ENCODE measurements at regions not wholly inside any gene's neighbourhood (a gene's known extent, or its start where the extent isn't known, plus 50 kb on each side); places are given as distances from the start of the nearest gene placed in this dataset.

DNA sequence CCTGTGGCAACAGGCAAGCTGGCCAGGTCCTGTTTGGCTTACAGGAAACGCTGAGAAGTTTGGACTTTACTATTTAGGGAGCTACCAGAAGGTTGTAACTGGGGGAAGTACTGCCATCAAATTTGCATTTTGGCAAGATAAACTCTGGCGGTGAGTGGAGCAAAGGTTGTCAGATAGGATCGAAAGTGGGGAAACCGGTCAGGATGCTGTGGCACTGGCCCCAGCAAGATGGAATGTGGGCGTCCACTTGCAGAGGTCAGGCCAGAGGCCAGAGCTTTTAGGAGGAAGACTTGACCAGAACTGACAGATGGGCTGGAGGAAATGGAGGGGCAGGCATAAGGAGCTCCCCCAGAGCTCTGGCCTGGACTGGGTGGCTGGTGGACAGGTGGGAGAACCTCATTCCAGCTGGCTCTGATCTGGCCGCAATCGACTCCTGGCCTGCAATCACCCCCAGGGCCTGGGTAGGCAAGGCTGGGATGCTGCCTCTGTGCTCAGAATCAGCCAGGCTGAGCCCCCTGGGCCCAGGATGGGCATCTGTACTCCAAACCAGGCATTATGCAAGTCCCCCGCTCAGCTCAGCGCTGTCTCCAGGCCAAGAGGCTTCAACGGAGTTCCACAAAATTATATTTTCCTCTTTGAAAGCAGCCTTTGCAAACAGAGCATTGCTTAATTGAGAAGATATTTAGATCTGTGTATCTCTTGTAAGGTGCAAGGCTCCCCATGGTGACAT is 178.3 kb upstream of the NECTIN1 start:
- BruUV-seq (replicated peaks): no TSS peak
- Histone ChIP-seq H2AFZ (ENCODE audit: control insufficient read depth, low read depth, low read length) (no peak overlapping the region), H3K4me2 (ENCODE audit: control insufficient read depth, insufficient read depth) (no peak overlapping the region), H3K27me3 (replicated peaks in 1 of 2; ENCODE audit: control insufficient read depth in 2 of 2, insufficient read depth in 2 of 2, low read length in 1 of 2) (no peaks in the 10 kb centered on the region; a peak in 2 of 4 replicates), H3K27ac (ENCODE audit: control insufficient read depth, insufficient read depth) (no peak overlapping the region), H3K79me2 (ENCODE audit: control insufficient read depth, insufficient read depth, low read length) (no peaks in the 10 kb centered on the region), H4K20me1 (ENCODE audit: control insufficient read depth, insufficient read depth) (no peaks in the 10 kb centered on the region; the same call in 1 of the 2 replicates), H3K4me3 (no peak overlapping the region), H3K9ac (ENCODE audit: control insufficient read depth, insufficient read depth, low read length) (no peak overlapping the region), H3K9me3 (replicated peaks; ENCODE audit: control insufficient read depth, insufficient read depth, low read length) (no peaks in the 10 kb centered on the region), H3K4me1 (ENCODE audit: control insufficient read depth, insufficient read depth, low read length) (no peaks in the 10 kb centered on the region), H3K36me3 (ENCODE audit: control insufficient read depth in 2 of 2, insufficient read depth in 2 of 2, low read length in 1 of 2) (no peaks in the 10 kb centered on the region)
- ChIA-PET RAD21 (ENCODE audit: unreplicated experiment) (no interaction called here), SMC1A (ENCODE audit: uncharacterized antibody, unreplicated experiment) (interaction anchor here (0.5 to 1.2 kb wide), 2 partner anchors 13 to 33 kb away, joined by 4 read pairs; no protein-coding TSS in a partner anchor), CTCF (interaction anchor here (0.6 to 1.4 kb wide), 3 partner anchors 10 to 216 kb away, joined by 3 to 6 read pairs (median 3); no protein-coding TSS in a partner anchor), POLR2A (no interaction called here)
- TF ChIP-seq EGR1 (IDR thresholded peaks at IDR 0.05; ENCODE audit: borderline replicate concordance in 1 of 2, low read depth in 2 of 2, low read length in 2 of 2) (no peak), BMI1 (IDR thresholded peaks at IDR 0.05; ENCODE audit: borderline replicate concordance) (no peak), NR2F1 (conservative IDR thresholded peaks at IDR 0.05) (no peak), CBX3 (IDR thresholded peaks at IDR 0.05; ENCODE audit: borderline replicate concordance, low read depth) (no peak), WRNIP1 (IDR thresholded peaks at IDR 0.05; ENCODE audit: borderline replicate concordance, low read depth, low read length) (no peak), SP1 (IDR thresholded peaks at IDR 0.05; ENCODE audit: low read depth, low read length) (no peak), ZSCAN29 (IDR thresholded peaks at IDR 0.05) (no peak), GABPA (IDR thresholded peaks at IDR 0.05; ENCODE audit: low read depth) (no peak), HDGF (IDR thresholded peaks at IDR 0.05) (no peak)
- TF ChIP-seq, protein P1, sequence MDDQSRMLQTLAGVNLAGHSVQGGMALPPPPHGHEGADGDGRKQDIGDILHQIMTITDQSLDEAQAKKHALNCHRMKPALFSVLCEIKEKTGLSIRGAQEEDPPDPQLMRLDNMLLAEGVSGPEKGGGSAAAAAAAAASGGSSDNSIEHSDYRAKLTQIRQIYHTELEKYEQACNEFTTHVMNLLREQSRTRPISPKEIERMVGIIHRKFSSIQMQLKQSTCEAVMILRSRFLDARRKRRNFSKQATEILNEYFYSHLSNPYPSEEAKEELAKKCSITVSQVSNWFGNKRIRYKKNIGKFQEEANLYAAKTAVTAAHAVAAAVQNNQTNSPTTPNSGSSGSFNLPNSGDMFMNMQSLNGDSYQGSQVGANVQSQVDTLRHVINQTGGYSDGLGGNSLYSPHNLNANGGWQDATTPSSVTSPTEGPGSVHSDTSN (IDR thresholded peaks at IDR 0.05; ENCODE audit: insufficient replicate concordance, low read depth, low read length): no peak
- 41% methylated on average over 10 of the region's 10 CpGs for WGBS (ENCODE audit: insufficient coverage, insufficient replicate concordance, low lambda C conversion rate, missing lambda C conversion rate)
- DNase-seq (ENCODE audit: low read depth, low spot score) (no peak), ATAC-seq (no peak), FAIRE-seq (no peak)
- in situ Hi-C loops (cut with MboI): no loop called here
- intact Hi-C loops (cut with micrococcal nuclease; ENCODE audit: unreplicated experiment): no loop called here
